ENCODE measurements at regions not wholly inside any gene's neighbourhood (a gene's known extent, or its start where the extent isn't known, plus 50 kb on each side); places are given as distances from the start of the nearest gene placed in this dataset.

GRCh38 chr1:30807318-30808066 is 49.9 kb upstream of the LAPTM5 start:
- ChIA-PET POLR2A (no interaction called here), CTCF (interaction anchor here (0.8 to 15.9 kb wide), 9 partner anchors 14 to 118 kb away, joined by 3 to 245 read pairs (median 3); no protein-coding TSS in a partner anchor)
- no peak for DNase-seq (ENCODE audit: extremely low spot score)
- TF ChIP-seq, protein P1, sequence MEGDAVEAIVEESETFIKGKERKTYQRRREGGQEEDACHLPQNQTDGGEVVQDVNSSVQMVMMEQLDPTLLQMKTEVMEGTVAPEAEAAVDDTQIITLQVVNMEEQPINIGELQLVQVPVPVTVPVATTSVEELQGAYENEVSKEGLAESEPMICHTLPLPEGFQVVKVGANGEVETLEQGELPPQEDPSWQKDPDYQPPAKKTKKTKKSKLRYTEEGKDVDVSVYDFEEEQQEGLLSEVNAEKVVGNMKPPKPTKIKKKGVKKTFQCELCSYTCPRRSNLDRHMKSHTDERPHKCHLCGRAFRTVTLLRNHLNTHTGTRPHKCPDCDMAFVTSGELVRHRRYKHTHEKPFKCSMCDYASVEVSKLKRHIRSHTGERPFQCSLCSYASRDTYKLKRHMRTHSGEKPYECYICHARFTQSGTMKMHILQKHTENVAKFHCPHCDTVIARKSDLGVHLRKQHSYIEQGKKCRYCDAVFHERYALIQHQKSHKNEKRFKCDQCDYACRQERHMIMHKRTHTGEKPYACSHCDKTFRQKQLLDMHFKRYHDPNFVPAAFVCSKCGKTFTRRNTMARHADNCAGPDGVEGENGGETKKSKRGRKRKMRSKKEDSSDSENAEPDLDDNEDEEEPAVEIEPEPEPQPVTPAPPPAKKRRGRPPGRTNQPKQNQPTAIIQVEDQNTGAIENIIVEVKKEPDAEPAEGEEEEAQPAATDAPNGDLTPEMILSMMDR (IDR thresholded peaks at IDR 0.05; ENCODE audit: control extremely low read depth, extremely low read depth, low read depth, missing control alignments), result no peak

Measured in GM10248 (cell line).